ENCODE measurements at regions not wholly inside any gene's neighbourhood (a gene's known extent, or its start where the extent isn't known, plus 50 kb on each side); places are given as distances from the start of the nearest gene placed in this dataset.

DNA sequence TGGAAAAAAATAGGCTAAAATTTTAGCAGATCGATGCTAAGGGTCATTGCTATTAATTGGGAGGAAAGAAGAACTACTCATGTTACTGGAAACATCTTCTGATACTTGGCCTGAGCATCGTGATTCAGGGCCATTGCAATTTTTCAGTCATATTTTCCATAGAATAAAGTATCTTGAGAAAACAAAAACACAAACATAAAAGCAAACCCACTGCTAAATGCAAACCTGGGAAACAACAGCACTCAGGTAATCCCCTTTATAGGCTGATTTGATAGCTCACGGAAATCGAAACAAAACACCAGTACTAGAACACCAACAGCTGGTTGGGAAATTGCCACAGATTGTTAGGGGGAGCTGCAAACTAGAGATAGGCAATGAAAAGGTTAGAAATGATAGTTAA, 172.9 kb upstream of the ESRRG start:
- no peak for DNase-seq (ENCODE audit: low read depth in 4 of 4, low spot score in 2 of 4)

DNA sequence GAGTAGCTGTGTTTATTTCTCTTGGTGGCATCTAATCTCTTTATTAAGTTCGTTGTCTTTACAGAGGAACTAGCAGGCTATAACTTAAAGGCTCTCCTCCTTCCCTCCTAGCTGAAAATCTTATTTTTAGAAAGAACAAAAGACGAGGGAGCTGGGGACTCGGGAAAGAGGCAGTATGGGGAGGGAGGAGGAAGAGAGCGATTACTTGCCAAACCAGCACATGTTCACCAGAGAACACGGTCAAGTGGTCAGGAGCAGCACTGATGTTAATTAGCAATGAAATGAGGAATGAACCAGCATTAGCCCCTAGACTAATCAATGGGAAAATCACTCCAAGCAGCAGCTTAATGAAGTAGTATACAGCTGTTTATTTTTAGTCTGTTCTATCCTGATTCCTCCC, 171.3 kb upstream of the ESRRG start:
- no peak for DNase-seq (ENCODE audit: low read depth in 4 of 4, low spot score in 2 of 4)

GRCh38 chr1:216892581-216893160, 169.4 kb upstream of the ESRRG start:
- no peak for DNase-seq (ENCODE audit: low read depth in 4 of 4, low spot score in 2 of 4)

GRCh38 chr1:216890871-216891270, 167.6 kb upstream of the ESRRG start:
- no peak for DNase-seq (ENCODE audit: low read depth in 4 of 4, low spot score in 2 of 4)

GRCh38 chr1:216888731-216889130, 165.5 kb upstream of the ESRRG start:
- DNase-seq (ENCODE audit: low read depth in 4 of 4, low spot score in 2 of 4), result no peak

GRCh38 chr1:216887032-216887431, 163.8 kb upstream of the ESRRG start:
- DNase-seq (ENCODE audit: low read depth in 4 of 4, low spot score in 2 of 4), result no peak

DNA sequence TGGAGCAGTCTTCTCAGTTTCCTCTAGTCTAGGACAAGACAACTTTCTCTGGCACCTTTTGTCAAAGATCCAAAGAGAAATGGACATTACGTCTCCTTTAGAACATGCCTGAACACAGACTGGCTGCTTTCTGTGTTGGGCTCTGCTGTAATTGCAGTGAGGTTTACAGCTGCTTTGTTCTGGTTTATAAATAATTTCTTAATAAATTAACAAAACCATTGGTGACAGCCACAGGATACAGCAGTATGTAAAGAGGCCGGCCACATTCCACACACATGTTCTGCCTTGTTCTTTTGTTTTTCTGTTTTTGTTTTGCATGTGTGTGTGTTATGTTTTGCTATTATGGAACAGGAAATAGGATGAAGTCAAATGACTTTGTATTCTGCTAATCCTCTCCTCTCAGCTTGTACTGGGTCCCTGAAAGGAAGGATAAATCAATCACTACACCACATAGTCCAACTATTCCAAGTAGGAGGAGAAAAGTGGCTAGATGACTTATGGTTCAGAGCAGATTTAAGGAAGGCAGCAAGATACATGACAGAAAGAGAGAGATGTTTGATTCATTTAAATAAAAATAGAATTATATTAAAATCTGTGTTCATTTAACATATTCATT, 161.5 kb upstream of the ESRRG start:
- DNase-seq (ENCODE audit: low read depth in 4 of 4, low spot score in 2 of 4), result no peak

DNA sequence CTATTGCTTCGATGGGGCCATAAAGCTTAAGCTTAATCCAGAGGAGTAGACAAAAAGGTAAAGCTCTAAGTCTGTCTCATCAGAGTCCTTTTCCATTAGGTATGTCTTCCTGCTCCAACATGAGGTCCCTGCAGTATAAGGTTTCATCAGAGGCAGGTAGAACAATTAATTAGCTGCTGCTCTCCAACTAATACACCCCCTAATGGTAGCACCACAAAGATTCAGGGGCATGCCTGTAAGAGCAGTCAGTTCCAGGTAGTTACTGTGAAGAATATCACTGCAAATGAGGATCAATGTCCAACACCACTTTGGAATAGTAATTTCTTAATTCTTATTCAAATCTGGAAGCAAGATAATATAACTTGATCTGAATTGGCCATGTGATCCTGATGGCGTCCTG, 160.3 kb upstream of the ESRRG start:
- DNase-seq (ENCODE audit: low read depth in 4 of 4, low spot score in 2 of 4), result no peak

DNA sequence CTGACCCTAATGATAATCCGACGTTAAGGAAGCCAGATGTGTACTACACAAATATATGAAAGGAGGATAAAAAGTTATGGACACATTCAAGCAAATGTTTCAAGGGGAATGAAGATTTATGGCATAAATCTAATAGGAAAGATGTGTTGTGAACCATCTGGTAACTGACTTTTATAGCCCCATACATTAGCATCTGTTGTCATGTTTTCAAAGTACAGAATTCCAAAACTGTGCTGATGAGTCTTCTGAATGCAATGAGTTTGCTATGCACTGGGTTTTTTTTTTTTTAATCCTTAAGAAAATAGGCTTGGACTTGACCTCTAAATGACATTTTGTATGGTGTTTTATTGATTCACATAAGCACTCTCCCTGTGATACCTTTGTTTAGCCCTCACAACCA, 158.5 kb upstream of the ESRRG start:
- no peak for DNase-seq (ENCODE audit: low read depth in 4 of 4, low spot score in 2 of 4)

GRCh38 chr1:216866714-216867113, 143.5 kb upstream of the ESRRG start:
- DNase-seq (ENCODE audit: low read depth in 4 of 4, low spot score in 2 of 4), result no peak

DNA sequence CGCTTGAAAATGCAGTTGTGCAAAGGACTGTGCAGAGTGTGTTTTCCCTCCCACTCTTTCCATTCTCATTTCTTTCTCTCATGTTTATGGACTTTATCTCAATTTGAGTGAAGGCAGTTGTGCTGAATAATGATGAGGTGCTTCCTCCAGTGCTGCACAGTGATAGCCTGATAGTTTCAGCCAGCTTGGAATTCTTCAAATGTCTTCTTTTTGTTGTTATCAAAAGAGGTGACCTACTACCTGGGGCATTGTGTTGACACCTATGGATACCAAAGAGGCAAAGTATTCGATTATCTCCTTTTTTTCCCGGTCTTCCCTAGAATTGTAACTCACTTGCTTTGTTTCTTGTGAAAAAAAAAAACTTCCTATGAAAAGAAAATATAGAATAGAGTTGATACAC, 132.6 kb upstream of the ESRRG start:
- DNase-seq (ENCODE audit: low read depth in 4 of 4, low spot score in 2 of 4), result no peak

DNA sequence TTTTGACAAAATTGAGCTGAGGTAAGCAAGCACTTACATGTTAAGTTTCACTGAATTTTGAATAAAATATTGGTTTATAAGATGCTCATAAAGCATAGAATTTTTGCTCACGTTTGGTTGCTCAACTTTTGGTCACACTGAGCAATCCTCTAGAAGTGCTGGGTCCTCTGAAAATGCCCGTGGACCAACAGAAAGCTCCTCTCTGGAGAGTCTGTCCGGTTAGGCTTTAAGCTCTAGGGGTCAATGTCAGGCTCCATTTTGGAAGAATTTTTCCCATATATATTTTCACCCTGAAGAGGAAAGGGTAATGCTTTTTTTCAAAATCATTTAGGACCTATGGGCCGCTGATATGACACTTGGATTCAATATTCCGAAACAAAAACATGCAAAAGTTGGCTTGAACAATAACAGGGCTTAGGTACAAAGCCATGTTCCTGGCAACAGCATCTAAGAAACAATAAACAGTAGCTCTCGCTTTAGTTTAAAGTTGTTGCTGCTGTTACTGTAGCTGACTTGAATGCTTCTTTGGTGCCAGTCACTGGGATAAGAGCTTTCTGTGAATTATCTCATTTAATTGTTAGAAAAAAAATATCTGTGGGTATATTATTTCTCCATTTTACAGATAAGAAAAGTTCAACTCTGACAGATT, 131.7 kb upstream of the ESRRG start:
- no peak for DNase-seq (ENCODE audit: low read depth in 4 of 4, low spot score in 2 of 4)

DNA sequence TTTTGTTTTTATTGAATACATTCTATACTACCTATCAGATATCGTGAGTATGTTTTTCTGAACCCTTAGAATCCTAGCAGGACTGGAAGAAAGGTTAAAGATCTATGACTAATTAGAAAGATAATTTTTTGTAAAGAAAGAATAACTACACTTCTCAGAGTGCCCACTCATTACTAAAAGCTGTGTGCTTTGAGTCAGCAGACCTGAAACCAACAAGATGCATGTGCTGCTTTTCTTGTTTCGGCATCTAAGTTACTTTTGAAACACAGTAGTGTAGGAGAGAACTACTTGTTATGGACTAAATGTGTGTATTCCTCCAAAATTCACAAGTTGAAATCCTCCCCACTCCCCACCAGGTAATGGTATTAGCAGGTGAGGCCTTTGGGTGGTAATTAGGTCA, 127.8 kb upstream of the ESRRG start:
- no peak for DNase-seq (ENCODE audit: low read depth in 4 of 4, low spot score in 2 of 4)

GRCh38 chr1:216849146-216849545, 125.9 kb upstream of the ESRRG start:
- DNase-seq (ENCODE audit: low read depth in 4 of 4, low spot score in 2 of 4), result no peak

DNA sequence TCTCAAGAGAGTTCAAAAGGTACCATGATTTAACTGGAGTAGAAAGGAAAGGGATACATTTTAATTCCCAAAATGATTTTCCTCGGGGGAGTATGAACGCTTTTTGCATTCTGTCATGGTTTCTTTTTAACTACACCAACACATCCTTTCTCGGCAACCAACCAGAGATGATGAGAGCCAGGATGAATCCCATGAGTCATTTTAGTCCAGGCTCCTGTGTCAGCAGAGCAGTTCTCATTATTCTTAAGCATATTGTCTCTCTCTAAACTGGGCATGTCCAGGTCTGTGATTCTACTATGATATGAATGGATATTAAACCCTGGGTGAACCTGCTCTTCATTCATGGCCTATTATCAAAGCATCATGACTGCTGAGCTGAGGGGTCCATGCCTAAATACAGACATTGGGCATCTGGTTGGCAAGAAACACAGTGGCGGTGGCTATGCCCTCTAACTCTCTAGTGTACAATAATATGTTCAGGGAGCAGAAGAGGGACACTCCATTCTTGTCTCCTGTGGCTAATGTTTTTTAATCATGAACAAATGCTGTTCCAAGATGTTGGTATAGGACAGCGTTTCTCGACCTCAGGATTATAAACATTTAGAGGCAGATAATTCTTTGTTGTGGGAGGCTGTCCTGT, 124.3 kb upstream of the ESRRG start:
- DNase-seq (ENCODE audit: low read depth in 4 of 4, low spot score in 2 of 4), result no peak

DNA sequence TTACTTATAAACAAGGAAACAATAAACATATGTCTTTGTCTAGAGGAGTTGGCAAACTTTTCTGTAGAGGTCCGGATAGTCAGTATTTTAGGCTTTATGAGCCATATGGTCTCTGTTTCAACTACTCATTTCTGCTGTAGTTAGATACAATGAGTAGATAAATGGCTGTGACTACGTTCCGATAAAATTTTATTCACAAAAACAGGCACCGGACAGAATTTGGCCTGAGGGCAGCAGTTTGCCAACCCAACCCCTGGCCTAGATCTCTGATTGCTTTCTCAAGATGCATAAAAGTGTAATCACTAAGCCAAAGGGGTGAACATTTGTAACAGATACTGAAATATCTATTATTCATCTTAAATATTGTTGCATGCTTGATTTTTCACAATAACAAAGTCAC, 123.1 kb upstream of the ESRRG start:
- no peak for DNase-seq (ENCODE audit: low read depth in 4 of 4, low spot score in 2 of 4)

DNA sequence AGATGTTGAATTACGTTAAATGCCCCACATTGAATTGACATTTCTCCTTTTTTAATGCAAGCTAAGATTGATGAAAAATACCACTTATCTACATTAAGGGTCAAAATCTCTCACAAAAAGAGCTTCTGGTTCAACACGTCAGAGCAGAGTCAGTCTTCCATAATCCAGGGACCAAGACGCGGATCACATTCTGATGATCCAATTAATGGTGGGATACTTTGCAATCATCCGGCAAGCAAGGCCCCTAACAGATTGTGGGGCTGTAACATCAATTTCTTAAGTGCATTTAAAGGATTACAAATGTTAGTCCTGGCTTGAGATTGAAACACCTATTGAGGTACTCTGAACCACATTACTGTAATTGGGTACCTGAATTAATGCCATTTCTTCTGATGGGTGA, 120.2 kb upstream of the ESRRG start:
- no peak for DNase-seq (ENCODE audit: low read depth in 4 of 4, low spot score in 2 of 4)

- no peak for DNase-seq (ENCODE audit: low read depth in 4 of 4, low spot score in 2 of 4)
Observed at GRCh38 chr1:216841165-216841564, 117.9 kb upstream of the ESRRG start.

- no peak for DNase-seq (ENCODE audit: low read depth in 4 of 4, low spot score in 2 of 4)
Observed at GRCh38 chr1:216836316-216836715, 113.1 kb upstream of the ESRRG start.

DNA sequence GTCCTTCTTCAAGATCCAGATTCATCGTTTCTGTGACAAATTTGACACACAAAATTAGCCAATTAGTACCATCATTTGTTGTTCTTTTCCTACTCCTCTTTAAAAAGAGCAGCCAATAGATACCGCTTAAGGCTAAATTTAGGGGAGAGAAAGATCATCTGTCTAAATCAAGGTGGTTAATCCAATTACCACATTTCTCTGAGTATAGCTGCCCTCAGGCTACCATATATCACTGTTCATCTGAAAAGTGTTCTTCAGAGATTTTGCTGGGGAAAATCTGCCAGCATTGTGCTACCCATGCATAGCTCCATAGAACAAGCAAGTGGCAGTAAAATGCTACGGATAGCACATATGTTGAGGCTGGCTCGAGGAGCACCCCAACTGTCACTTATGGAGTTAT, 110.3 kb upstream of the ESRRG start:
- DNase-seq (ENCODE audit: low read depth in 4 of 4, low spot score in 2 of 4), result no peak

GRCh38 chr1:216832192-216832591, 109.0 kb upstream of the ESRRG start:
- no peak for DNase-seq (ENCODE audit: low read depth in 4 of 4, low spot score in 2 of 4)
